Right renal pelvis (tissue), 4 donors: ENCODE measurements at regions not wholly inside any gene's neighbourhood (a gene's known extent, or its start where the extent isn't known, plus 50 kb on each side); places are given as distances from the start of the nearest gene placed in this dataset.
"Not testable (repeated sequence)": the region's sequence is repeated elsewhere in the genome, so short reads cannot be mapped to it uniquely, and the experiment has no call there.

Experiments
- DNase-seq, 4 donors: peaks; one replicate each; pipeline ENCODE4 v3.0.0-alpha.2; 2013; ENCODE audit warnings: low read depth in 4 of 4, low spot score in 3 of 4, missing footprints in 1 of 4

- DNase-seq = no peak
These were observed 103.0 kb upstream of the NUDT6 start for GRCh38 chr4:123025398-123025797.

GRCh38 chr4:123026015-123026414 lies 103.6 kb upstream of the NUDT6 start:
- DNase-seq = not testable (repeated sequence)

GRCh38 chr4:123031664-123032063 lies 109.3 kb upstream of the NUDT6 start:
- no peak for DNase-seq

- no peak for DNase-seq
These were observed 111.6 kb upstream of the NUDT6 start for GRCh38 chr4:123034023-123034422.

DNA sequence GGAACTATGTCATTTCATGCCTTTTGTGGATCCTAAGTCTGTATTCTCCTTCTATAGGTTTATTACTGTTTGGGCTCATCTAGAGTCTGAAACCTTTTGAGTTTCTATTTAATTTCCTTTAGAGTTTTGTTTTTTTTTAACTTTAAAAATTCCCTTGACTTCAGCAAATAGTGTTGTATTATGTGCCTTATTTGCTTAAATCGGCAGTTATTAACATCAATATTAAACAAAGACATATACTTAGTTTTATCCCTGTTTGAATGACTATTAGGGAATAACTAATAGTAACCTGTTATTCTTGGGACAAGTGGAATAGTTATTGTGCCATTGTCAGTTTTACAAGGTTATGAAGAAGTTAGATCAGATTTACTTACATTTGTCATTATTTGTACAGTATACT lies 112.8 kb upstream of the NUDT6 start:
- DNase-seq = no peak

GRCh38 chr4:123037804-123038203 lies 115.4 kb upstream of the NUDT6 start:
- no peak for DNase-seq

DNA sequence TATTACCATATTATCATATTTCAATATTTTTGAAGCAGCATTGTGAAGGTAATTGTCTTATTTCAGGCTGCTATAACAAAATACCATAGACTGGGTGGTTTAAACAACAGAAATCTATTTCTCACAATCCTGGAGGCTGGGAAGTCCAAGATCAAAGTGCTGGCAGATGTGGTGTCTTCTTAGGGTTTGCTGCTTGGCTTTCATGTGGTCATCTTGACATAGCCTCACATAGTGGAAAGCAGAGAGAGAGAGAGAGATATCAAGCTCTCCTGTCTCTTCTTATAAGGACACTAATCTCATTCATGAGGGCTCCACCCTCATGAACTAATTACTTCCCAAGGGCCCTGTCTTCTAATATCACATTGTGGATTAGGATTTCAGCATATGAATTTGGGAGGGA lies 119.7 kb upstream of the NUDT6 start:
- DNase-seq = no peak

- DNase-seq = no peak
These were observed 120.6 kb upstream of the NUDT6 start for GRCh38 chr4:123043013-123043412.

DNA sequence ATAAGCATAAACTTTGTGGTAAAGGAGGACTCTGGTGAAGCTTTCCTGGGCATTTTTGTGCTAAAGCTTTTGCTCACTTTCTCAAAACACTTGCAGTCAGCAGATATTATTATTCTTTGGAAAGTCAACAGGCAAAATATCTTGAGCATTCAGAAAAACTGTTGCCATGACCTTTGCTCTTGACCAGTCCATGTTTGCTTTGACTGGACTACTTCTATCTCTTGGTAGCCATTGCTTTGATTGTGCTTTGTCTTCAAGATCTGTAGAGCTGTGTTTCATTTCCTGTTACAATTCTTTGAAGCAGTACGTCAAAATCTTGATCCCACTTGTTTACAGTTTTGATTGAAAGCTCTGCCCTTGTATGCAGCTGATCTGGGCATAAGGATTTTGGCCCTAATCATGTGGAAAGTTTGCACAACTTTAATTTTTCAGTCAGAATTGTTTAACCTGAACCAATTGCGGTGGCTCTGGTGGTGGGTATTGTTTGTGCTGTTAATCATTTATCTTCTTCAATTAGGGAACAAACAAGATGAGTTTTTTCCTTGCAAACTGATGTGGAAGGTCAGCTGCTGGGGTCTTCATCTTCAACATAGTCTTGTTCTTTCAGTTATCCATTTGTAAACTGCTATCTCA lies 121.5 kb upstream of the NUDT6 start:
- DNase-seq = no peak

GRCh38 chr4:123046096-123046495 lies 123.7 kb upstream of the NUDT6 start:
- DNase-seq = no peak

- DNase-seq = no peak
These were observed 127.6 kb upstream of the NUDT6 start for GRCh38 chr4:123050018-123050417.

GRCh38 chr4:123052007-123052406 lies 129.6 kb upstream of the NUDT6 start:
- no peak for DNase-seq

- DNase-seq = no peak
These were observed 133.5 kb upstream of the NUDT6 start for GRCh38 chr4:123055943-123056342.

DNA sequence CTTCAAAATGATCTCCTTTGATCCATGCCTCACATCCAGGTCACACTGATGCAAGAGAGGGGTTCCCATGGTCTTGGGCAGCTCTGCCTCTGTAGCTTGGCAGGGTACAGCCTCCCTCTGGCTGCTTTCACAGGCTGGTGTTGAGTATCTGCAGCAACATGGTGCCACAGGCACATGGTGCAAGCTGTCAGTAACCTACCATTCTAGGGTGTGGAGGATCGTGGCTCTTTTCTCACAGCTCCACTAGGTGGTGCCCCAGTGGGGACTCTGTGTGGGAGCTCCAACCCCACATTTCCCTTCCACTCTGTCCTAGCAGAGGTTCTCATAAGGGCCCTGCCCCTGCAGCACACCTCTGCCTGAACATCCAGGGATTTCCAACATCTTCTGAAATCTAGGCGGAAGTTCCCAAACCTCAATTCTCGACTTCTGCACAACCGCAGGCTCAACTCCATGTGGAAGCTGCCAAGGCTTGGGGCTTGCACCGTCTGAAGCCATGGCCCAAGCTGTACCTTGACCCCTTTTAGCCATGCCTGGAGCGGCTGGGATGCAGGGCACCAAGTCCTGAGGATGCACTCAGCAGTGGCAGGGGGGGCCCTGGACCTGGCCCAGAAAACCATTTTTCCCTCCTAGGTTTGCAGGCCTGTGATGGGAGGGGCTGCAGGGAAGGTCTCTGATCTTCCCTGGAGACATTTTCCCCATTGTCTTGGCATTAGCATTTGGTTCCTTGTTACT lies 137.8 kb upstream of the NUDT6 start:
- no peak for DNase-seq

- no peak for DNase-seq
These were observed 142.0 kb upstream of the NUDT6 start for GRCh38 chr4:123064390-123064789.

- peak in 2 of 4 donors; percentile 16 to 23 for DNase-seq
These were observed 145.7 kb upstream of the NUDT6 start for GRCh38 chr4:123068081-123068480.

DNA sequence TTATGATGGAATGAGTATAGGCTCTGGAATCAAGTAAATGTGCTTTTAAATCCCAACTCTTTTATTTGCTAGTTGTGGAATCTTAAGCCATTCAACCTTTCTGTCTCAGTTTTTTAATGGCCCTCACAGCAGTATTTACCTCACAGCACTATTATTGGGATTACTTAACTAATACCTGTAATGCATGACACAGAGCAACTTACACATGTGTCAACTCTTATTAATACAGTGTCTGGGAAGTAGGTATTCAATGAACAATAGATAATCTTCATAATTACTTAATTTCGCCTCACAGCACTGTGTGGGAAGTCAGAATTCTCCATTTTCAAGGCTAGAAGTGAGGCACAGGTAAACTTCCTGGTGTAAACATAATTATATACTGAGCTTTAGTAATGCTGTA lies 149.7 kb upstream of the NUDT6 start:
- no peak for DNase-seq

DNA sequence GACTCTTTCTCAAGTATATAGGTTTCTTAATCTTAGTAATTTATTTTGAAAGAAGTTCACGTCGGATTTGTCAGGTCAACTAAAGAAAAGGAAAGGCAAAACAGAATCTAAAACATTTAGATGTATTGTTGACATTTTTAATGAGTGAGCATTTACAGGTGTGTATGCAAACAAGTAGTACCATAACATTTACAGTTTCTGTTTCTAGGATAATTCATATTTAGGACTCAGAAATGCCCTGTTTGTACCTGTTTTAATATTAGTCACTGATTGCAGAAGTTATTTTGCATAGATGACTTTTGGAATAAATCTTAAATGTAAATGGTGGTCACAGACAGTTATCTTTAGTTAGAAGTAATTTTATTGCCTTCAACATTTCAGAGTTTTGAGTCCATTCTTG lies 151.3 kb upstream of the NUDT6 start:
- DNase-seq = no peak

DNA sequence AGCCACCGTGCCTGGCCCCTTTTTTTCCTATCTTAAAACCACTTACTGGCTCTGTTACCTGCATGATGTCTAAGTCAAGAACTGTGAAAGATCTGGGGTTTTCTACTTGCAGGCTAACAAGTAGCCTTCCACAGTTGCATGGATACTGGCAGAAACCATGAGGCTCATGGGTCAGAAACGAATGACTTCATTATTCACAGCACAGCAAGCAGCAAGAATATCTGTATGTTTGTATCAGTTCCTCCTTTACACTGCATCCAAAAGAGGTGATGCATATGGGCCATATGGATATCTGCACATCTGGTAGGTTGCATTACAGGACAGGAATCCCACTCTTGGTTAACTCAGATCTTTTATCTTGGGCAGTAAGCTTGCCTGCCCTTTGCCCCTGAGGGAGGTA lies 154.9 kb upstream of the NUDT6 start:
- DNase-seq = no peak

GRCh38 chr4:123081971-123082370 lies 159.6 kb upstream of the NUDT6 start:
- DNase-seq = no peak

GRCh38 chr4:123083646-123084045 lies 161.2 kb upstream of the NUDT6 start:
- no peak for DNase-seq

- DNase-seq = no peak
These were observed 166.1 kb upstream of the NUDT6 start for GRCh38 chr4:123088501-123088900.

DNA sequence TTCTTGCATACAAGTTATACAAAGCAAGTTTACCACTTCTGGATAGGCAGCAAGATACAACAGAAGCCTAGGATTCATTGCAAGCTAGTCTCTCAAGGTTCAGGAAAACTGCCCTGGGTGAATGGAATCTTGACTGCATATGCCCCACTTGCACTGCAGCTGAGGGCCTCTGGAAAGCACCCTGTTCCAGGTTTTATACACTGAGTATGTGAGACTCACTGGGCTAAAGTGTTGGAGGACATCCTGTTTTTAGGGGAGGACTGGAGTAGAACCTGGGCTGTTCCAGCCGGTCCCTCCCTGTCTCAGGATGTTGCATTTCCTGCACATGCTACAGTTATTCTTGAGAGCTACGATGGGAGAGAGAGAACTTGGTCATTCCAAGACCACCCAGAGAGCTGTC lies 168.5 kb upstream of the NUDT6 start:
- no peak for DNase-seq
